Urothelium cell line (cell line): ENCODE measurements at regions not wholly inside any gene's neighbourhood (a gene's known extent, or its start where the extent isn't known, plus 50 kb on each side); places are given as distances from the start of the nearest gene placed in this dataset.

Experiments used
- DNase-seq: peaks from one replicate; pipeline ENCODE4 v3.0.0; 2011; ENCODE audit warnings: low spot score, mixed read lengths
- FAIRE-seq: peaks from 2 replicates; lab custom pipeline; 2011; peaks lifted over from hg19 to GRCh38; lab: Jason Lieb, UNC

DNA sequence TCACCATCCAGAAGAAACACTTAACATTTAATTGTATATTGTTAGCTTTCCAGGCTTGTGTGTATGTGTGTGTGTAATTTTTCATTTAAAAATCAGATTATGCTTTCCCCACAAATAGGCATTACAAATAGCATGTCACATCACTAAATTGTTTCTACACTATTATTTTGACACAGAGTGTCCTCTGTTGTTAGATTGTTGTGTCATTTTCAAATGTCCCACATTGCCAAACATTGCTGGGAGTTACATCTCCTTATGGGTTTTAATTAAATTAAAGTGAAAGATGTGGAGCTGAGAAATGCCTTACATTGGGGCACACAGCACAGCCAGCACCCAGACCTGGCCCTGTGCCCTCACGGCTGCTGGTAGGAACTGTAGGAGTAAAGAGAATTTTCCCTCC, 295.6 kb downstream of the ZEB1 start:
- peak; percentile 5 for FAIRE-seq

GRCh38 chr10:31612082-31612481, 293.1 kb downstream of the ZEB1 start:
- no peak for DNase-seq
- peak; percentile 50 for FAIRE-seq

More for the DNA sequence above, 295.6 kb downstream of the ZEB1 start:
- DNase-seq, result no peak

DNA sequence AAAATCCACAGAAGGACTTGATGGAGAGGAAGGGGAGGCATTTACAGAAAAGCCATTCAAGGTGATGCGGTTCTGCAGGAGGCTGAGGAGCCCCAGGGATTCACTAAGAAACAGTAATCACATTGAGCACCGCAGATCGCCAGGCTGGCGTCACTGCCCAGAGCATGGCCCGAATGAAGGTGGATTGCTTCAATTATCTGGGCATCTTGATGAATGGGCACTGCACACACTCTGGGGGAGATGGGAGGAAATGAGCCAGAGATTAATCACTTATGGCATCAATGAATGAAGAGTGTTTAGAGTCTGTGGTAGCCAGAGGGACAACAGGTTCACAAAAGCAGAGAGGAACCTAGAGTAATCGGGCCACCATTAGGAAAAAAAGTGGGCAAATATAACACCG, 292.1 kb downstream of the ZEB1 start:
- DNase-seq, result no peak
- no peak for FAIRE-seq

DNA sequence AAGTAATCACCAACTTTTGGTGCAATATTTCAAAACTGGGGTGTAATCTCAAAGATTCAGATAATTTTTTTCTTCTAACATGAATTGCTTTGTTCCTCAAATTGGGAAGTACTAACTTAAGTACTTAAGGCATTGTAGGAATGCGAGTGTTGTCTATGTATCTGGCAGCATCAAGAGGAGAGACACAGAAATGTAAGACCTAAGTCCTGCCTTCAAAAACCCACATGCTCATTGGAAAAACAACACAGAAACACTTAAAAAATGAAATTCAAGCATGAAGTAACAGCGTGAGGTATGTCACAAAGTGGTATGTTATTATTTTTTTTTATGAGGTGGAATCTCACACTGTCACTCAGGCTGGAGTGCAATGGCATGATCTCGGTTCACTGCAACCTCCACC, 288.5 kb downstream of the ZEB1 start:
- DNase-seq, result no peak
- FAIRE-seq, result no peak

GRCh38 chr10:31606841-31607240, 287.8 kb downstream of the ZEB1 start:
- FAIRE-seq (no peak), DNase-seq (no peak)

- no peak for DNase-seq
- FAIRE-seq, result no peak
Measured at GRCh38 chr10:31605861-31606525, 287.0 kb downstream of the ZEB1 start.

- DNase-seq (no peak), FAIRE-seq (no peak)
Measured at GRCh38 chr10:31605426-31605825, 286.4 kb downstream of the ZEB1 start.

- FAIRE-seq, result no peak
- DNase-seq, result no peak
Measured at GRCh38 chr10:31604646-31605170, 285.7 kb downstream of the ZEB1 start.

DNA sequence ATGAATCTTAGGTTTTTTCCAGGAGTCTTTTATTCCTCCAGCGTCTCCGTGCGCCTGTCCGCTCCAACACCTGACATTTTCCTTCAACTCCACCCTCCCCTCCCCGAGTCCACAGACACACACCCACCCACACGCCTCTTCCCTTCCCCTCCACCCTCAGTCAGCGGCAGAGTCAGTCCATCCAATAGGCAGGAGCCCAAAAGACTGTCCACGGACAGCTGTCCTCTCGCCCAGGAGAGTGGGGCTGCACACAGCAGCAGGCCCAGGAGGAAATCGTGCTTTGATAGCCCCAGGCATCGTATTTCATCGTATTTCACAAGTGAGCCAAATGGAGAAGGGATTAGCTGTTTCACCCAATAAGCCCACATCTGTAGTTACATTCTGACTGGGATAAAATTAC, 285.1 kb downstream of the ZEB1 start:
- no peak for DNase-seq
- FAIRE-seq, result peak; percentile 80

DNA sequence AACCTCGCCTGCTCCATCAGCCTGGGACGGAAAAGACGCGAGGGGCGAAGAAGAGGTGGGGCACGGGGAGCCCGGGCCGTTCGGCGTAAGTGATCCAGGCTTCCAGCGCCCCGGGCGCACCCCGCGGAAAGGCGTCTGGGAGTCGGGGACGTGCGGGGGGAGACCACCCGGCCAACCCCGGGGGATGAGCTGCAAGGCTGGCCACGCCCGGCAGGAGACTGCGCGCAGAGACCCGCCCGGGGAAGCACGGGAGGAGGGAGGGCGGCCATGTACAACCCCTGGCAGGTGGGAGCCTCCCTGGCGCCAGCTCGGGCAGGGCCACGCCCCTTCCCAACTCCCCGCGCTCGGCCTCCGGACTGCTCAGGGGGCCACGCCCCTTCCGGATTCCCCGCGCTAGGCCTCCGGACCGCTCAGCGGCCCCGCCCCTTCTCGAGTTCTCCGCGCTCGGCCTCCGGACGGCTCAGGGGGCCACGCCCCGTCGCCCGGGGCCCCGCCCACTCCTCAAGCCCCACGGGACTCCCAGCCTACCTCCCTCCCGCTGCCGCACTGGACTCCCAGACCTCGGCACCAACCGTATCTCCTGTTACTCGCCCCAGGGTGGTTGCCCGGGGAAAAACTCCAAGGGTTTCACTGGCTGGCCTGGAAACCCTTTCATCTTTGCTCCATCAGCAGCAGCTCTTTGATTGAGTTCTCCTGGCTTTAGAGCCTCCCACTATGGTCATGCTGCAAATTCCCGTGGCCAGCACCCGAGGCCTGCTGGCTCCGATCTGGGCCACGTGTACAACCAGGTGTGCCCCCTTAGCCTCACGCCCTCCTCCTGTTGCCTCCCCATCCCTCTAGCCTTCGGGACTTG, 284.4 kb downstream of the ZEB1 start:
- peak; percentile 100 for DNase-seq
- FAIRE-seq, result peak; percentile 89

DNA sequence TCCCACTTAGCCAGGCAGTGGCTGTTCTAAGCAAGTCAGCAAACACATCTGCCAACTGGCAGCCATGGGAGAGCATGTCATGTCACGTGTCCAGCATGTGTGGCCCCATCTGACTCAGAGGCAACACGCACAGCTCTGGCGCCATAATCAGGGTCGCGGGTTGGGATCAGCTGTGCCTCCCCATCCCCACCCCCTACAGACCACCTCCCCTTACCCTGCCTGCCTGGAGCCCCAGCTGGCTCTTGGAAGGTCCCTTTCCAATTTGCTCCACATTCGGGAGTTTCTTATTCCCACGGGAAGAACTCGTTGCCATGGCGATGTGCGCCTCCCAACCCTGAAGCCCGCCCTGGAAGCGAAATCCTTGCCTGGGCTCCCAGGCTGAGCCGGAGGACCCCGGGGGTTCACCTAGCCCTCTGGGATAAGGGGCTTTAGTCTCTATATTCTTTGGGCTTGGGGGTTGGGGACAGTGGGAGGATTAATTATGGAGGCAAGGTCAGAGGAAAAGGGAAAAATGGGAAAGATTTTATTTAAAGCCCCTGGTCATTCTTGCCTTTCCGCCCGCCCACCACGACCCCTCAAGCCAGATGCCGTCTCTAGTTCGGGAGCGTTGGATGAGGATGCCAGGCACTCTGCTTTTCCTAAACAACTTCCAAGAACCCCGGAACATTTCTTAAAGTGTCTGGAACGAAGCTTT, 283.7 kb downstream of the ZEB1 start:
- FAIRE-seq, result peak; percentile 94
- DNase-seq, result peak; percentile 74

GRCh38 chr10:31601136-31601535, 282.1 kb downstream of the ZEB1 start:
- DNase-seq (no peak), FAIRE-seq (no peak)

- no peak for DNase-seq
- peak; percentile 5 for FAIRE-seq
Measured at GRCh38 chr10:31599626-31600504, 280.8 kb downstream of the ZEB1 start.

DNA sequence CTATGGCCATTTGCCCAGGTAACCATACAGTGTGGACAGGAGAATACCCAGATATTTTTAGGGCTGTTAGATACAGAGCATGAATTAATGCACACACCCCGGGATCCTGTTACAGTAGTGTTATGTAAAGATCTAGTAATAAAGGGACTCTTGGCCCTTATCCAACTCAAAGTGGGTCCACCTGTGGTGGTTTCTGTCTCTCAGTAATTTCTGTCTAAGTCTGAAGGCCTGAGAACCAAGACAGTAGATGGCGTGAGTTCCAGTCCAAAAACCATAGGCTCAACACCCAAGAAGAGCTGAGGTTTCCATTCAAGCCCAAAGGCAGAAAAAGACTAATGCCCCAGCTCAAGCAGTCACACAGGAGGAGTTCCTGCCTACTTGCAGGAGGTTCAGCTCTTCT, 277.7 kb downstream of the ZEB1 start:
- FAIRE-seq, result no peak

GRCh38 chr10:31595992-31596391, 277.0 kb downstream of the ZEB1 start:
- FAIRE-seq (no peak), DNase-seq (no peak)

More for the DNA sequence above, 277.7 kb downstream of the ZEB1 start:
- no peak for DNase-seq

DNA sequence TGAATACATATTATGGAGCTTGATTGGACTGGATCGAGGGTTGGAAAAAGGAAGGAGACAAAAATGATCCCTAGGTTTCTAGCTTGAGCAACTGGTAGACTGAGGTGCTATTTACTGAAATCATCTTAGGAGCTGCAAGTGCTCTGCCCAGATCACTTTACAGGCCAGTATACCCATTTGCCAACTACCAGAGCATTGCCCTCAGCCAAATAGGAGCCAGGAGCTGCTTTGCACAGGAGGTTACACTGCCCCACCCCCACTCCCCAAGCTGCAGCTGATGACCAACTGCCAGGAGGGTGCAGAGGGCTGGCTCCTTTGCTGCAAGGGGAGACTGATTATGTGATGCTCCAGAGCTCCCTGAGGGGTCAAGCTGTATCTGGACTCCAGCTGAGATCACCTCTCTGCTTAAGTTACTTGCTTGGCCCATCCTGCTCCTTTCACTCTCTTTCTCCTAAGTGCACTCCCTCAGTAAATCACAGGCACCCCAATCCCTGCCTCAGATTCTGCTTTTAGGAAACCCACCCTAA, 275.4 kb downstream of the ZEB1 start:
- DNase-seq (no peak), FAIRE-seq (no peak)

DNA sequence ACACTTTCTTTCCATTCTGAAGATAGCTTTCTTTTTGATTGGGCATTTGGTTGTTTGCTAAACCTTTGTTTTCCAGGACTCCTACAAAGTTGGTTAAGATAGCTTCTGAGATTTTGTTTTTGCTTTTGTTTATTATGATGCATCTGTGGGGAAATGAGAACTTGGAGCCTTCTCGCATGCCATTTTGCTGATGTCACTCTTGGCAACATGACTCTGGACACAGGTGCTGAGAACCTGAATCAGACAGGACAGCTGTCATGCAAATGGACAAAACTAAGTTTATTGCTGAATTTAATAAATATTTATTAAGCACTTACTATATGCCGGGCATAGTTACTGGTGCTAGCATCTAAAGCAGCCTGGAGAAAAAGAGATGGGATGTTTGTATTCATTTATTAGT, 274.1 kb downstream of the ZEB1 start:
- DNase-seq, result no peak
- FAIRE-seq, result no peak

DNA sequence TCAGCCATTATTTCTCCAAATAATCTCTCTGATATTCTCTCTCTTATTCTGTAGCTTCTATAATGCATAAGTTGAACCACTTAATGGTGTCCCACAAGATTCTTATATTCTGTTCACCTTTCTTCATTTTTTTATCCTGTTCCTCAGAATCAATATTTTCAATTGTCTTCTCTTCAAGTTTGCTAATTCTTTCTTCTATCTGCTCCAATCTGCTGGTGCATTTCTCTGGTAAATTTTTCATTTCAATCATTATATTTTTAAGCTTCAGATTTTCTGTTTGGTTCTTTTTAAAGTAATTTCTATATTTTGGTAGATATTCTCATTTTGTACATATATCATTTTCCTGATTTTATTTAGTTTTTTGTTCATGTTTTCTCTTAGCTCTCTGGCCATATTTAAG, 272.6 kb downstream of the ZEB1 start:
- DNase-seq (no peak), FAIRE-seq (no peak)

DNA sequence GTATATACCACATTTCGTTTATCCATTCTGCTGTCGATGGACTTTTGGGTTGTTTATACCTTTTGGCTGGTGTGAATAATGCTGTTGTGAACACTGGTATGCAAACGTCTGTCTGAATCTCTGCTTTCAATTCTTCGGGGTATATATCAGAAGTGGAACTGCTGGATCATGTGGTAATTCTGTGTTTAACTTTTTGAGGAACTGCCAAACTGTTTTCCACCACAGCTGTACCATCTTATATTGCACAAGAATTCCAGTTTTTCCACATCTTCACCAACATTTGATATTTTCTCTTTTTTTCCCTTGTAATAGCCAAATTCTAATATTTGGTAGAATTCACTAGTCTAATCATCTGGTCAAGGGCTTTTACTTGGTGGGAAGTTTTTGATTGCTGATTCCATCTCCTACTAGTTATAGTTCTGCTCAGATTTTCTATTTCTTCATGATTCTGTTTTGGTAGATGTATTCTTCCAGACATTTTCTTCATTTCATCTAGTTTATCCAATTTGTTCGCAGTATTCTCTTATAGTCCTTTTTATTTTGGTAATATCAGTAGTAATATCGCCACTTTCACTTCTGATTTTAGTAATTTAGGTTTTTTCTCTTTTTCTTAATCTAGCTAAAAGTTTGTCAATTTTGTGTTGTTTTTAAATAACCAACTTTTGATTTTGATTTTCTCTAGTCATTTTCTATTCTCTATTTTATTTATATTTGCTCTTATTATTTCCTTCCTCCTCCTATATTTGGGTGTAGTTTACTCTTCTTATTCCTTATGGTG, 271.2 kb downstream of the ZEB1 start:
- FAIRE-seq (no peak), DNase-seq (no peak)
